B cell (primary cell): ENCODE measurements at regions not wholly inside any gene's neighbourhood (a gene's known extent, or its start where the extent isn't known, plus 50 kb on each side); places are given as distances from the start of the nearest gene placed in this dataset.

Source experiments
- CTCF ChIP-seq: fragments of 200-600 bp; IDR thresholded peaks from one replicate; pipeline ENCODE4 v1.8.0; 2022; ENCODE audit warnings: antibody characterized with exemption, mild to moderate bottlenecking
- EZH2 ChIP-seq: IDR thresholded peaks from 2 replicates; pipeline ENCODE4 v1.6.1; 2012; ENCODE audit warnings: borderline replicate concordance, low read depth, mild to moderate bottlenecking, moderate library complexity, low read length; ENCODE audit not compliant: insufficient read depth, poor library complexity, severe bottlenecking

- no peak for TF ChIP-seq CTCF
- TF ChIP-seq EZH2: no peak
Observed at GRCh38 chr6:78513856-78514255, 353.5 kb upstream of the IRAK1BP1 start.
